ENCODE measurements at regions not wholly inside any gene's neighbourhood (a gene's known extent, or its start where the extent isn't known, plus 50 kb on each side); places are given as distances from the start of the nearest gene placed in this dataset.

DNA sequence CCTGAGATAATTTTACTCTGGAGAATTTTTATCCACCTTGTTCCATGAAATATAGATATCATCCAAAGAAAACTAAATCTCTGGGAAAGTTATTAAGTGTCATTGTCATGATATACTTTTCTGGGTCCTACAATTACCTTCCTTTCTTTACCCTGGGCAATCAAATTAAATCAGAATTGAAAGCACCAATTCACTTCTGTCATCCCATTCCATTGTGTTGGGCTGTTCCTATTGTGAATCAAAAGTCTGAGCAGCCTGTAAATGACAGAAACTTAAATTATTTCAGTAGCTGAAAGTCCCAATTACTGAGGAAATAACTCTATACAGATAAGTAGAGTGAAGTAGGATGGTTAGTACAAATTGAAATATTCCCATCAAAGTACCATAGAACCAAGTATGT lies 1284.2 kb downstream of the EFNB2 start:
- peaks cover 11% of the 10 kb centered on the region for H3K9me3 Mint-ChIP-seq
- peaks cover 16% of the 10 kb centered on the region; the same call in 1 of the 2 replicates for H3K4me1 Mint-ChIP-seq (ENCODE audit: low read depth)
- TF ChIP-seq, protein P1, sequence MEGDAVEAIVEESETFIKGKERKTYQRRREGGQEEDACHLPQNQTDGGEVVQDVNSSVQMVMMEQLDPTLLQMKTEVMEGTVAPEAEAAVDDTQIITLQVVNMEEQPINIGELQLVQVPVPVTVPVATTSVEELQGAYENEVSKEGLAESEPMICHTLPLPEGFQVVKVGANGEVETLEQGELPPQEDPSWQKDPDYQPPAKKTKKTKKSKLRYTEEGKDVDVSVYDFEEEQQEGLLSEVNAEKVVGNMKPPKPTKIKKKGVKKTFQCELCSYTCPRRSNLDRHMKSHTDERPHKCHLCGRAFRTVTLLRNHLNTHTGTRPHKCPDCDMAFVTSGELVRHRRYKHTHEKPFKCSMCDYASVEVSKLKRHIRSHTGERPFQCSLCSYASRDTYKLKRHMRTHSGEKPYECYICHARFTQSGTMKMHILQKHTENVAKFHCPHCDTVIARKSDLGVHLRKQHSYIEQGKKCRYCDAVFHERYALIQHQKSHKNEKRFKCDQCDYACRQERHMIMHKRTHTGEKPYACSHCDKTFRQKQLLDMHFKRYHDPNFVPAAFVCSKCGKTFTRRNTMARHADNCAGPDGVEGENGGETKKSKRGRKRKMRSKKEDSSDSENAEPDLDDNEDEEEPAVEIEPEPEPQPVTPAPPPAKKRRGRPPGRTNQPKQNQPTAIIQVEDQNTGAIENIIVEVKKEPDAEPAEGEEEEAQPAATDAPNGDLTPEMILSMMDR (IDR thresholded peaks at IDR 0.05): no peak
- no peak for DNase-seq
- H3K36me3 Mint-ChIP-seq (ENCODE audit: low read depth): no peaks in the 10 kb centered on the region; the same call in 1 of the 2 replicates
- no peak overlapping the region for H3K4me3 Mint-ChIP-seq
- H3K27me3 Mint-ChIP-seq (ENCODE audit: insufficient read depth): no peaks in the 10 kb centered on the region; the same call in 1 of the 2 replicates
- H3K27ac Mint-ChIP-seq: no peak overlapping the region

GRCh38 chr13:105247830-105248229 lies 1287.6 kb downstream of the EFNB2 start:
- Mint-ChIP-seq H3K4me1 (ENCODE audit: low read depth) (peaks cover 23% of the 10 kb centered on the region; the same call in 1 of the 2 replicates), H3K27ac (no peak overlapping the region; the same call in 1 of the 2 replicates)
- TF ChIP-seq, protein P1 (IDR thresholded peaks at IDR 0.05): no peak

DNA sequence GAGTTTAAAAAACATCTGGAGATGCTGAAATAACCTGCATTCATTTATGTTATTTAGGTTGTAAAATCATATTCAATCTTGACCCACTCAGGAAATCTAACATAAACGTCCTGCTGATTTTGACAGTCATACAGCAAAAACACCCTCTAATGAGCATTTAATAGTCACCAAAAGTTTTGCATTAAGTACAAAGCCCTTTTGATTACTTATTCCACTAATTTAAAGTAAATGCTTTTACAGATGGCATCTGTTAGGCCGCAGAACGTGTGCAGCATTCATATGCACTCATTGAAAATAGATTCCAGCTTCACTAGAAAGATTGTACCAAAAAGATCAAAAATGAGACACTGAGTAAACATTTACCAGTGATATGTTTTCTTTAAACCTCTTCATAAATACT lies 1295.1 kb downstream of the EFNB2 start:
- Mint-ChIP-seq H3K9me3 (peaks cover 9% of the 10 kb centered on the region), H3K36me3 (ENCODE audit: low read depth) (peaks cover 6% of the 10 kb centered on the region; the same call in 1 of the 2 replicates), H3K27me3 (ENCODE audit: insufficient read depth) (no peaks in the 10 kb centered on the region), H3K4me1 (ENCODE audit: low read depth) (peaks cover 40% of the 10 kb centered on the region; the same call in 1 of the 2 replicates), H3K27ac (no peak overlapping the region), H3K4me3 (peak overlapping the region; percentile 23; the same call in 1 of the 2 replicates)
- DNase-seq: no peak
- TF ChIP-seq, protein P1 (IDR thresholded peaks at IDR 0.05): no peak

More at GRCh38 chr13:105247830-105248229, 1287.6 kb downstream of the EFNB2 start:
- Mint-ChIP-seq H3K27me3 (ENCODE audit: insufficient read depth) (no peaks in the 10 kb centered on the region), H3K36me3 (ENCODE audit: low read depth) (no peaks in the 10 kb centered on the region; the same call in 1 of the 2 replicates), H3K9me3 (peaks cover 11% of the 10 kb centered on the region), H3K4me3 (no peak overlapping the region; the same call in 1 of the 2 replicates)
- no peak for DNase-seq

DNA sequence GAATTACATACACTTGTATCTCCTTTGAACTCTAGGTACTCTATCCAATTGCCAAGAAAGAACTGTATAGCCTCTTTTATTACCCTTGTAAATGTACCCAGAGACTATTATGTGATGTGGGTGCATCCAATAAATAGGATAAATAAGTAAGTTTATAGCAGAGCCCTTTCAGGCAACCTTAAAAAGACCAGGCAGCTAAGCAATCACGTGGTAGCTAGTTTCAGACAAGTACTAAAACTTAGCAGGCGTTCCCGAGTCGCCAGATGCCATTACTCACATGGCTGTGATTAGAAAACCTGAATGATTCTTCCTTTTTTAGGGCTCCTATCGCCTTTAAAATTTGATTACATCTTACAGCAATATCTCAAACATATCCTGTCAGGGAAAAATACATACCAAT lies 1303.0 kb downstream of the EFNB2 start:
- TF ChIP-seq, protein P1 (IDR thresholded peaks at IDR 0.05): no peak
- Mint-ChIP-seq H3K4me3 (peak overlapping the region; percentile 77; the same call in 1 of the 2 replicates), H3K27ac (peak overlapping the region; percentile 71; the same call in 1 of the 2 replicates), H3K4me1 (ENCODE audit: low read depth) (peaks cover 62% of the 10 kb centered on the region; the same call in 1 of the 2 replicates), H3K9me3 (peaks cover 10% of the 10 kb centered on the region), H3K36me3 (ENCODE audit: low read depth) (peaks cover 6% of the 10 kb centered on the region; the same call in 1 of the 2 replicates), H3K27me3 (ENCODE audit: insufficient read depth) (no peaks in the 10 kb centered on the region)
- no peak for DNase-seq

DNA sequence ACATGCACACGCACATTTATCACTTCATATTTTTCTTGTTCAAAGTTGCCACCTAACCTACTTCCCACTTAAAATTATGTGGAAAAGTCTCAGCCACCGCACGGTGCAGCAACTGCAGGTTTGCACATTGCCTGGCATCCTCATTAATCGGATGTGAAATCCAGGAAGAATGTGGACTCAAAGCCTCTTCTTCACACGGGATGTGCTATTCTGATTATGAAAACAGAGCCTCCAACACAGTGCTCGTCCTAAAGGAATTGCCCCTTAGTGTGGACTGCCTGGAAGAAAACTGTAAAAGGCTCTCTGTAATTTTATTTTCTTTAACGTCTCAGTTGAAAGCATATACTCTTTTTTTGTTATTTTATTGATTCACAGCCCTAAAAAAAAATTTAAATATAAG lies 1303.5 kb downstream of the EFNB2 start:
- no peaks in the 10 kb centered on the region for H3K27me3 Mint-ChIP-seq (ENCODE audit: insufficient read depth)
- peaks cover 61% of the 10 kb centered on the region; the same call in 1 of the 2 replicates for H3K4me1 Mint-ChIP-seq (ENCODE audit: low read depth)
- H3K9me3 Mint-ChIP-seq: peaks cover 7% of the 10 kb centered on the region
- TF ChIP-seq, protein P1 (IDR thresholded peaks at IDR 0.05): no peak
- peaks cover 3% of the 10 kb centered on the region; the same call in 1 of the 2 replicates for H3K36me3 Mint-ChIP-seq (ENCODE audit: low read depth)
- H3K4me3 Mint-ChIP-seq: peak overlapping the region; percentile 77; the same call in 1 of the 2 replicates
- H3K27ac Mint-ChIP-seq: no peak overlapping the region; the same call in 1 of the 2 replicates
- DNase-seq: no peak
